Activated B cell treated with CpG ODN at 0.5 μM for 24 hours (primary cell): ENCODE measurements at regions not wholly inside any gene's neighbourhood (a gene's known extent, or its start where the extent isn't known, plus 50 kb on each side); places are given as distances from the start of the nearest gene placed in this dataset.

Experiments used
- ATAC-seq: fragments of 200-7000 bp; cut with Tn5 transposase; one replicate; pipeline ENCODE4 v1.10.0; 2021; ENCODE audit warnings: low read depth, mild to moderate bottlenecking, moderate library complexity
- CTCF ChIA-PET: fragments of 350-600 bp; sonication (Branson Sonifier 250); formaldehyde crosslinking; loops from one replicate; lab custom pipeline; 2021; ENCODE audit warnings: antibody characterized with exemption; lab: Charles Lee
- POLR2A ChIA-PET: fragments of 350-600 bp; sonication (Branson Sonifier 250); formaldehyde crosslinking; loops from one replicate; lab custom pipeline; 2021; ENCODE audit warnings: antibody characterized with exemption; lab: Charles Lee
- DNase-seq: peaks from one replicate; pipeline ENCODE4 v3.0.0; 2022
- H3K27ac Mint-ChIP-seq: one replicate; pipeline ENCODE4 v1.8.0; 2020; ENCODE audit warnings: mixed read lengths
- H3K27me3 Mint-ChIP-seq: one replicate; pipeline ENCODE4 v1.8.0; 2021; ENCODE audit warnings: mixed read lengths
- H3K36me3 Mint-ChIP-seq: one replicate; pipeline ENCODE4 v1.8.0; 2021; ENCODE audit warnings: low read depth, mixed read lengths
- H3K4me1 Mint-ChIP-seq: one replicate; pipeline ENCODE4 v1.8.0; 2021; ENCODE audit warnings: mixed read lengths
- H3K4me3 Mint-ChIP-seq: one replicate; pipeline ENCODE4 v1.8.0; 2020; ENCODE audit warnings: mild to moderate bottlenecking, mixed read lengths
- H3K9me3 Mint-ChIP-seq: one replicate; pipeline ENCODE4 v1.8.0; 2020; ENCODE audit warnings: mixed read lengths
- intact Hi-C: fragments of 100-400 bp; cut with micrococcal nuclease; formaldehyde crosslinking; loops from one replicate; pipeline ENCODE4 v1.15.1; 2024
- TF ChIP-seq, protein P1 (sequence below): fragments of 200-600 bp; IDR thresholded peaks from one replicate; pipeline ENCODE4 v1.8.0; 2022; ENCODE audit warnings: antibody characterized with exemption, mild to moderate bottlenecking

DNA sequence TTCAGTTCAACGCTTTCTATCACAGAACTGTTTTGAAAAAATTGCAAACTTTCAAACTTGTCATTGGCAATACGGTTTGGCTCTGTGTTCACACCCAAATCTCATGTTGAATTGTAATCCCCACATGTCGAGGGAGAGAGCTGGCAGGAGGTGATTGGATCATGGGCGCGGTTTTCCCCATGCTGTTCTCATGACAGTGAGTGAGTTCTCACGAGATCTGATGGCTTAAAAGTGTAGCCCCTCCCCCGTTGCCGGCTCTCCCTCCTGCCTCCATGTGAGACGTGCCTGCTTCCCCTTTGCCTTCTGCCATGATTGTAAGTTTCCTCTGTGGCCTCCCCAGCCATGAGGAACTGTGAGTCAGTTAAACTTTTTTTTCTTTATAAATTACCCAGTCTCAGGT, 1144.0 kb downstream of the BRD1 start:
- DNase-seq = no peak
- Mint-ChIP-seq H3K4me3 (no peak overlapping the region), H3K36me3 (no peaks in the 10 kb centered on the region), H3K27ac (no peak overlapping the region), H3K27me3 (no peaks in the 10 kb centered on the region), H3K9me3 (no peaks in the 10 kb centered on the region), H3K4me1 (no peaks in the 10 kb centered on the region)
- no peak for ATAC-seq
- ChIA-PET POLR2A (no interaction called here), CTCF (no interaction called here)
- intact Hi-C loops = no loop called here
- TF ChIP-seq, protein P1, sequence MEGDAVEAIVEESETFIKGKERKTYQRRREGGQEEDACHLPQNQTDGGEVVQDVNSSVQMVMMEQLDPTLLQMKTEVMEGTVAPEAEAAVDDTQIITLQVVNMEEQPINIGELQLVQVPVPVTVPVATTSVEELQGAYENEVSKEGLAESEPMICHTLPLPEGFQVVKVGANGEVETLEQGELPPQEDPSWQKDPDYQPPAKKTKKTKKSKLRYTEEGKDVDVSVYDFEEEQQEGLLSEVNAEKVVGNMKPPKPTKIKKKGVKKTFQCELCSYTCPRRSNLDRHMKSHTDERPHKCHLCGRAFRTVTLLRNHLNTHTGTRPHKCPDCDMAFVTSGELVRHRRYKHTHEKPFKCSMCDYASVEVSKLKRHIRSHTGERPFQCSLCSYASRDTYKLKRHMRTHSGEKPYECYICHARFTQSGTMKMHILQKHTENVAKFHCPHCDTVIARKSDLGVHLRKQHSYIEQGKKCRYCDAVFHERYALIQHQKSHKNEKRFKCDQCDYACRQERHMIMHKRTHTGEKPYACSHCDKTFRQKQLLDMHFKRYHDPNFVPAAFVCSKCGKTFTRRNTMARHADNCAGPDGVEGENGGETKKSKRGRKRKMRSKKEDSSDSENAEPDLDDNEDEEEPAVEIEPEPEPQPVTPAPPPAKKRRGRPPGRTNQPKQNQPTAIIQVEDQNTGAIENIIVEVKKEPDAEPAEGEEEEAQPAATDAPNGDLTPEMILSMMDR = no peak

DNA sequence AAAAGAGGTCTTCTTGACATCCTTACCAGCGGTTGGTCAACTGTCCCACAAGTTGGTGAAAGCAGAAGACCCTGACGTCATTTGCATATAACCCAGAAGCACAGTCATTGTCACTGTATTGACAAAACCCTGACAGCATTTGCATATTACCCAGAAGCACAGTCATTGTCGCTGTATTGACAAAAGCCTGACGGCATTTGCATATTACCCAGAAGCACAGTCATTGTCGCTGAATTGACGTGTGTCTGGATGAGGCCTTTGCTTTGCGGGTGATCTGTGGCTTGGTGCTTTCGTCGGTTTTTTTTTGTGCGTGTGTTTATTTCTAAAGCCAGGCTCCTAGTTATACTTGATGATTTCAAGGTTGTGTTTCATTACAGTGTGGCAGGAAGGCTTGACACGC, 1145.2 kb downstream of the BRD1 start:
- intact Hi-C loops = no loop called here
- ChIA-PET CTCF (no interaction called here), POLR2A (no interaction called here)
- Mint-ChIP-seq H3K4me1 (no peaks in the 10 kb centered on the region), H3K27me3 (no peaks in the 10 kb centered on the region), H3K27ac (no peak overlapping the region), H3K9me3 (no peaks in the 10 kb centered on the region), H3K4me3 (no peak overlapping the region), H3K36me3 (no peaks in the 10 kb centered on the region)
- ATAC-seq (no peak), DNase-seq (no peak)
- TF ChIP-seq, protein P1 = no peak

DNA sequence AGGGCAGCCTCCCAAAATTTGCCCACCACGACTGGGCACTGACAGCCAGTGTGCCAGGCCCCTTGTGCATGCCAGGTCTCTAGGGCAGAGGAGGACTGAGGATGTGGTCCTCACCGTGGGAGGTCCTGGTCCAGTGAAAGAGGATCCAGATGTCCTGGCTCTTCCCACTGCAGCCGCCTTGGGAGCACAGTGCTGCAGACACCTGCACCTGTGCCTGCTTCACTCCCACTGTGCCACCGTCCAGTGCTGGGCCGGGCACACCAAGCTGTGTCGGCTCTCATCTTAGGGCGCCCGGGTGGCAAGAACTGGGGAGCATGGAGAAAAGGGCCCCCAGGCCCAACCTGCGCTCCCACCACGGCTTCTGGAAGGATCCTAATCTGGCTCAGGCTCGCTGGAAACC, 1147.1 kb downstream of the BRD1 start:
- Mint-ChIP-seq H3K36me3 (no peaks in the 10 kb centered on the region), H3K27me3 (no peaks in the 10 kb centered on the region), H3K27ac (no peak overlapping the region), H3K4me1 (no peaks in the 10 kb centered on the region), H3K4me3 (no peak overlapping the region), H3K9me3 (no peaks in the 10 kb centered on the region)
- TF ChIP-seq, protein P1 = no peak
- DNase-seq (no peak), ATAC-seq (no peak)
- CTCF ChIA-PET = no interaction called here
- POLR2A ChIA-PET = no interaction called here
- intact Hi-C loops = no loop called here

DNA sequence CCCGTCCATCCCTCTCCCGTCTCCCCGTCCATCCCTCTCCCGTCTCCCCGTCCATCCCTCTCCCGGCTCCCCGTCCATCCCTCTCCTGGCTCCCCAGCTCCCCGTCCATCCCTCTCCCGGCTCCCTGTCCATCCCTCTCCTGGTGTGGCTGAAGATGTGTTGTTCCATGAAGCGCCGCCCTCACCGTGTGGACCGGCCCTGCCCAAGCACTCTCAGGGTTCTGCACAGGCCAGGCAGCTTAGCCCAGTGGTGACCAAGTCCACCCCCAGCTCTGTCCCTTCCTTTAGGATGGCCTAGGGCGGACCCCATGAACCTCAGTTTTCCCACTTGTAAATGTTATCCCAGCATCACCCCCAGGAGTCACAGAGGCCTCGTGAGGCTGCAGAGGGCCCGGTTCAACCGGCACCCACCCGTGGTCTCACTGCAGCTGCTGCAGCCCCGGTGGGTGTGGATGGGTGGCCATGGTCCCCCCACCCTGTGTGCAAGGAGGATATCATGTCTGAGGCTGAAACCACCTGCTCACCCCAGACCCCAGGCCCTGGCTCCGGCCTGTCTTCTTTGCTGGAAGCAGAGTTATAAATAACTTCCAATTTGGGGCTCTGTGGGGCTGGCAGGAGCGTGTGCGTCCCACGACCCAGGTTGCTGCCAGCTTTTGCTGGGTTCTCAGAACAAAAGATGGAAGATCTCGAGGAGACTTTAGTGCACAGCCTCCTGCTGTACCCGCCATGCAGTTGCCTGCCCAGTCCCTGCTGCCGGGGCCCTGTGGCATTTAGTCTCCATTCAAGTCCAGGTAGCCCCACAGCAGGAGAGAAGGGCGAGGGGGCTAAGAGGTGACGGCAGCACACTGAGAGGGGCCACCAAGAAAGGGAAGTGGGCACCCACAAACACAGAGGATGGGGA, 1147.8 kb downstream of the BRD1 start:
- Mint-ChIP-seq H3K27me3 (no peaks in the 10 kb centered on the region), H3K4me3 (no peak overlapping the region), H3K9me3 (no peaks in the 10 kb centered on the region), H3K27ac (no peak overlapping the region), H3K4me1 (no peaks in the 10 kb centered on the region), H3K36me3 (no peaks in the 10 kb centered on the region)
- DNase-seq (no peak), ATAC-seq (no peak)
- intact Hi-C loops = no loop called here
- ChIA-PET CTCF (no interaction called here), POLR2A (no interaction called here)
- TF ChIP-seq, protein P1 = no peak

DNA sequence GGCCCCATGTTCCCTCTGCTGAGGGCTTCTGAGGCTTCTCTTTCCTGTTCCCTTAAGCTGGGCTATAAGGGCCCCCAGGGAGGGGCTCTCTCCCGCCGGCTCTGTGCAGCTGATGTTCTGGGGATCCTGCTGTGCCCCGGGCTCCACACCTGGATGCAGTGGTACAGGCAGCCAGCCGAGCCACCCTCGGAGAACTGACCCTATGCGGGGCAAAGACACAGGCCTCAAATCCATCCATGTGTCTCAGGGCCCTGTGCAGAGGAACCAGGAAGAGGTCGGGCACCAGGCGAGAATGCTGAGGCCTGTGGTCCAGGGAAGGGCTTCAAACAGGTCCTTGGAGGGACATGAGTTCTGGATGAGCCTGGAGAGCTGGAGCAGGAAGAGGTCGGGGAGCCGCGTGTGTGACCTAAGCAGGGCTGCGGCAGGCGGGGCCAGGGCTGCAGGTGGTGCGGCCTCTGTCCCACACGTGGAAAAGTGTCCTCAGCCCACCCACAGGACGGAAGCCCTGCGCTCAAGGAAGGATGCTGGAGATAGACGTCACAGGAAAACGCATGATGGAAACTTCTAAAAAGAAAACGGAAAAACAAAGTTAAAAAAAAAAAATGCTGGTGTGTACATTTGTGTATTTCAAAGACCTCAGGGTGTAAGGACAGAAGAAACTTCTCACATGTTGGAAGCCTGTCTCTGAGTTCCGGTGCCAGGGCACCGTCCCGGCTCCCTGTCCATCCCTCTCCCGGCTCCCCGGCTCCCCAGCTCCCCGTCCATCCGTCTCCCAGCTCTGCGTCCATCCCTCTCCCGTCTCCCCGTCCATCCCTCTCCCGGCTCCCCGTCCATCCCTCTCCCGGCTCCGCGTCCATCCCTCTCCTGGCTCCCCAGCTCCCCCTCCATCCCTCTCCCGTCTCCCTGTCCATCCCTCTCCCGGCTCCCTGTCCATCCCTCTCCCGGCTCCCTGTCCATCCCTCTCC, 1149.2 kb downstream of the BRD1 start:
- DNase-seq = no peak
- Mint-ChIP-seq H3K9me3 (no peaks in the 10 kb centered on the region), H3K36me3 (no peaks in the 10 kb centered on the region), H3K4me3 (no peak overlapping the region), H3K4me1 (no peaks in the 10 kb centered on the region), H3K27me3 (no peaks in the 10 kb centered on the region), H3K27ac (no peak overlapping the region)
- ChIA-PET POLR2A (no interaction called here), CTCF (no interaction called here)
- intact Hi-C loops = no loop called here
- TF ChIP-seq, protein P1 = no peak
- ATAC-seq = no peak
